NCI-H2081 treated with DMSO at 0.1 percent for 48 hours (cell line): ENCODE measurements at regions not wholly inside any gene's neighbourhood (a gene's known extent, or its start where the extent isn't known, plus 50 kb on each side); places are given as distances from the start of the nearest gene placed in this dataset.

Source experiments
- DNase-seq: peaks from one replicate; lab custom pipeline; 2025; lab: John Stamatoyannopoulos, UW

DNA sequence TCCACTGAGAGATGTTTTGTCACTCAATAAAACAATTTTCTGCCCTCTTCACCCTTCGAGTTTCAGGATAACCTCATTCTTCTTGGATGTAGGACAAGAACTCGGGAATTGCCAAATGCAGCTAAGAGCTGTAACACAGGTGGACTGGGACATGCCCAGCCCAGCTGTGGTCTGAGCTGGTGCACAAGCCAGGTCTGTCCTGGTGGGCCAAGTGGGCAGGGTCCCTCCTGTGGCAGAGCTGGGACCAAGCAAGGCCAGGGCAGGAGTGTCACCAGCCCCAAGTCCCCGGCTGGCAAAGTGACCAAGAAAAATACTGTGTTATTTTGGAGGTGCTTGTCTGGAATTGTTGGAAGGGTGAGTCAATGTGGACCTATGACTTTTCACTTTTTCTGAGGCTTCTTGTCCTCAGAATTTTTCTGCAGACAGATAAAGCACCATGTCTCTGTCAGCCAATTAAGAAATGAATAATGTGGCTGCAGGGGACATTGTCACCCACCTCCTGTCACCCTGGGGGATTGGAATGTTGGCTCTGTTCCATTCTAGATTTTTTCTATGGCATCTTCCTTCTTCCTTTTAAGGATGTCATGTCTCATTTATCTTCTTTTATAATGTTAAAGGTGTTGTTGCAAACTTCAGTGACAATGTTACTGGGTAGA, 645.2 kb upstream of the EPHA6 start:
- DNase-seq, result no peak

DNA sequence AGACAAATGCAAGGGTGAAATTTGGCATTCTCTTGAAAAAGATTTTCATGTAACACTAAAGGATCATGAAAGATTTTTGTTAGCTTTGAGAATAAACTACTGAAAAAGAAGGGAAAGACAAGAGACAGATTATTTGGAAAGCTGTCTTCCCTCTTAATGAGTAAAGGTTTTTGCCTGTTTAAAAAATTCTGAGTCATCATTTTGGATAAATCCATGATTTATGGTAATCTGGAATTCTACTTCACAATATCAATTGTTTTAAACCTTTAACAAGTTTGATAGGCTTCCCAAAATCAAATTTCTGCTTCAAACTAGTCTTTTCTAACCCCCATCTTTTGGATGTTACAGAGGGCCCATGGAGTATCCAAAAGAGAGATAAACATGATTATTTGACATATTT, 641.5 kb upstream of the EPHA6 start:
- no peak for DNase-seq

GRCh38 chr3:96175500-96175899, 638.9 kb upstream of the EPHA6 start:
- DNase-seq, result no peak

DNA sequence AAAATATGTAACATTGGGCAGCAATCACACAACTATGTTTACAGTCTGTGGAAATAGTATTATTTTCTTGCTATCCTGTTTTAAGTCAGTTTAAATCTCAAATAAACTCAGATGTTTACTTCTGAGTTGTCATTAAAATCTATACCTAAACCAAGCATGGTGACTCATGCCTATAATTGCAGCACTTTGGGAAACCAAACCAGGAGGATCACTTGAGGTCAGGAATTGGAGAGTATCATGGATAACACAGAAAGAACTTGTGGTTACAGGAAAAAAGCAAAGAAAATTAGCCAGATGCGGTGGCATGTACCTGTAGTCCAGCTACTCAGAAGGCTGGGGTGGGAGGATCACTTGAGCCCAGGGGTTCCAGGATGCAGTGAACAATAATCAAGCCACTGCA, 631.6 kb upstream of the EPHA6 start:
- no peak for DNase-seq

GRCh38 chr3:96183871-96184270, 630.5 kb upstream of the EPHA6 start:
- DNase-seq, result no peak

- DNase-seq, result no peak
Measured at GRCh38 chr3:96190024-96190616, 624.3 kb upstream of the EPHA6 start.

- no peak for DNase-seq
Measured at GRCh38 chr3:96192966-96193550, 621.3 kb upstream of the EPHA6 start.

DNA sequence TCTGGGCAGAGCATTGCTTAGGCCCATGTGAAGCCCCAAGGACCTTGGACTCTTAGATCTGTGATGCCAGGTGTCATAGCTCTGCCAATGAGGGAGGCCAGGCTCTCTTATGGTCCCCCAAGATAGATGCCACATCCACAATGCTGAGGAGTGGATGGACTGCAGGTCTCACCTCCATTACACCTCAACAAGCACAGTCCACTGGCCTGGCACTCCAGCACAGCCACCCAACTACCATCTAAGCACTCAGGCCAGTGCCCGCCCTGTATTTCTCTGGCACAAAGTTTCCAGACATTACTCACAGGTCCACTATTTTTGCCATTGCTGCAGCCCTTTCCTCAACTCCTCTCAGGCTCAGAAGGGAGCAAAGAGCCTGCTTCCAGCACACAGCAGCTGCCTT, 613.5 kb upstream of the EPHA6 start:
- no peak for DNase-seq

- DNase-seq, result no peak
Measured at GRCh38 chr3:96201463-96201862, 612.9 kb upstream of the EPHA6 start.

DNA sequence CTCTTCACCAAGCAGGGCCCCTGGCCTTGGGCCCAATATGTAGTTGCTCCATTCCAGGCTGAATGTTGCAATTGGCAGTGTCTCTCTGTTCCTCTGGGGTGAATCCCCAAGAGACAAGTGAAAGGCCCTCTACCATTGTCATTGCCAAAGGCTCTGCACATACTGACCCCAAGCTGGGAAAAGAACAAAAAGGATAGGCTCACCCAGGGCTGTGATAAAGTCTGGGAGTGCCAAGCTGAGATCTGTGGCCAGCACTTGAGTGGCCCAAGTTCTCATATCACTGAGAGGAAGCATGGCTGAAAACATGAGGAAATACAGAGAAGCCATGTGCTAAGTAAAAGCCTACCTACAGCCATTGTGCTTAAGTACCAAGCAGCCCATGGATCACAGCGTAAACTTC, 612.2 kb upstream of the EPHA6 start:
- DNase-seq, result no peak

DNA sequence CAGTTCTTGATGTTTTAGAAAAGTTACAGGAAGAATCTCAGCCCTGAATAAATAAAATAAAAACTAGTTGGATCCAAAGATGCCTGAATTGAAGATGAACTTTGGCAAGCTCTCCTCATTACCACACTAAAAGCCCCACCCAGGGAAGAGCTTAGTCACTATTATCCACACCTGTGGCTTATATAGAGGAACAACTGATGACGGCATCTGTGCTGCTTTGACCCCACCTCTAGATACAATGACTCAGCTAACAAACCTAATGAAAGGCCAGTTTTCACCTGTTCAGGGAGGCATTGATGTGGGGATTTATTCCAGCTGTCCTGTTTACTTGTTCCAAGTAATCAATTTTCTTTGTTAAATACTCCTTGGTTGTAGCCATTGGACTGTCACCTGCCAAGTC, 604.7 kb upstream of the EPHA6 start:
- no peak for DNase-seq

GRCh38 chr3:96213393-96213792, 601.0 kb upstream of the EPHA6 start:
- DNase-seq, result no peak

DNA sequence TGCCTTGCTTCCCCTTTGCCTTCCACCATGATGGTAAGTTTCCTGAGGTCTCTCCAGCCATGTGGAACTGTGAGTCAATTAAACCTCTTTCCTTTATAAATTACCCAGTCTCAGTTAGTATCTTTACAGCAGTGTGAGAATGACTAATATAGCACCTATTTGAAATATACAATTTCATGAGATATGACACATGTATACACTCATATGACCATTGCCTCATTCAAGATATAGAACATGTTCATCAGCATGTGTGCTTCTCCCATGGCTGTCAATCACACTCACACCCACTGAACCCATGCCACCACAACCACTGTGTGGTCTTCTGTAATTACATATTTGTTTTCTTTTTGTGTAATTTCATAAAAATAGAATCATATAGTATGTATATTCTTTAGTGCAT, 599.5 kb upstream of the EPHA6 start:
- DNase-seq, result no peak

- DNase-seq, result no peak
Measured at GRCh38 chr3:96225494-96225893, 588.9 kb upstream of the EPHA6 start.

DNA sequence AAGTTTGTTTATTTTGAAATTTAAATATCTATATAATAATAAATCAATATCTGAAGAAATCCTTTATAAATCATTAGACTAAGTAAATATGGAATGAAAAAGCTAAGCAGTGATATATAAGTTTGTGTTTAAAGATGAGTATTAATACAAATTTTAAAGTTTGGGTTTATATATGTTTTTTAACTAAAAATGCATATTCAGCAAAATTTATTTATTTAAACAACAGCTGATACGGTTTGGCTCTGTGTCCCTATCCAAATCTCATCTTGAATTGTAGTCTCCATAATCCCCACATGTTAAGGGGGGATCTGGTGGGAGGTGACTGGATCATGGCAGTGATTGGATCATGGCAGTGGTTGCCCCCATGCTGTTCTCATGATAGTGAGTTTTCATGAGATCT, 580.7 kb upstream of the EPHA6 start:
- DNase-seq, result no peak

- DNase-seq, result no peak
Measured at GRCh38 chr3:96236522-96236921, 577.9 kb upstream of the EPHA6 start.

DNA sequence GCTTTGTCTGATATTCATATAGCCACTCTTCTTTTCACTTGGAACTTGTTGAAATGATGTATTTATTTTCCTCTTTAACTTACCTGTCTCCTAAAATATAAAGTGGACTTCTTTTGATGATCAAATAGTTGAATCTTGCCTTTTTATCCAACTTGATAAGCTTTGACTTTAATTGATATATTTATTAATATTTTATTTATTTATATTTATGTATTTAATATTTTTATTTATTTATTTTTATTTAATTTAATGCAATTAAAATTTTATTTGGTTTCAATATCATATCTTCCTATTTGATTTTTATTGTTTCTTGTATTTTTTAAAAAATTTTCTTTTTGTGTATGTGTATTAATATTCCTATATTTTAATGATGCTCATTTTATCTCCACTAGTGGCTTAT, 555.1 kb upstream of the EPHA6 start:
- DNase-seq, result no peak

GRCh38 chr3:96264701-96265100, 549.7 kb upstream of the EPHA6 start:
- no peak for DNase-seq

- DNase-seq, result no peak
Measured at GRCh38 chr3:96266395-96267190, 547.8 kb upstream of the EPHA6 start.

DNA sequence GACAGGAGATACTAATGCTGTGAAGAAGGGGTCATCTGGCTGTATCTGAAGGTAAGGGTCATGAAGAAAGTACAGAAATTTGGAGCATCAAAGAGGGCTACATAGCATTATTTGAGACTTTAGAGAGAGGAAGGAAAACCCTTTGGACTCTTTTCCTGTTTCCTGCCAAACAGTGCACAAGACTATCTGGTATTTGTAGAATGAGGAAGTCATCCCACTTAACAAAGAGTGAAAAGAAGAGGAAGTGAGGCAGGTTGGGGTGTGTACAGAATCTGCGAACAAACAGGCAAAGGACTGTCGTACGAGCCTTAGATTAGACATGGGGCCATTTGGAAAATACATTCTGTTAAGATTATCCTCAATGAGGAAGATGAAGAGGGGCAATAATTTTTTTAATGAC, 546.8 kb upstream of the EPHA6 start:
- DNase-seq, result no peak

- no peak for DNase-seq
Measured at GRCh38 chr3:96294143-96294542, 520.3 kb upstream of the EPHA6 start.

- DNase-seq, result no peak
Measured at GRCh38 chr3:96300743-96301142, 513.7 kb upstream of the EPHA6 start.

DNA sequence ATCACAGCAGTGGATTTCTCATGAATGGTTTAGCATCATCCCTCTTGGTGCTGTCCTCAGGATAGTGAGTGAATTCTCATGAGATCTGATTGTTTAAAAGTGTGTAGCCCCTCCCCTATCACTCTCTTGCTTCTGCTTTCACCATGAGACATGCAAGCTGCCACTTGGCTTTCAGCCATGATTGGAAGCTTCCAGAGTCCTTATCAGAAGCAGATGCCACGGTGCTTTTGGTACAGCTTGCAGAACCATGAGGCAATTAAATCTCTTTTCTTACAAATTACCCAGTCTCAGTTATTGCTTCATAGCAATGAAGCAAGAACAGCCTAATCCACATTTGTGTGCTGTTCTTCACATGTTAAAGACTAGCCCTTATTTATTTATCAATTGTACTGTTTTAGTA, 495.2 kb upstream of the EPHA6 start:
- DNase-seq, result no peak
